NCI-H526 (cell line): ENCODE measurements at regions not wholly inside any gene's neighbourhood (a gene's known extent, or its start where the extent isn't known, plus 50 kb on each side); places are given as distances from the start of the nearest gene placed in this dataset.
"Not testable (repeated sequence)": the region's sequence is repeated elsewhere in the genome, so short reads cannot be mapped to it uniquely, and the experiment has no call there.

Experiments
- DNase-seq, 2 experiments: peaks; one replicate each; lab custom pipeline; 2025; lab: John Stamatoyannopoulos, UW

- no peak for DNase-seq
Measured at GRCh38 chr10:21405981-21406380, 119.5 kb downstream of the SKIDA1 start.

GRCh38 chr10:21403256-21404015 is 122.0 kb downstream of the SKIDA1 start:
- peak; percentile 45 to 76 for DNase-seq

DNA sequence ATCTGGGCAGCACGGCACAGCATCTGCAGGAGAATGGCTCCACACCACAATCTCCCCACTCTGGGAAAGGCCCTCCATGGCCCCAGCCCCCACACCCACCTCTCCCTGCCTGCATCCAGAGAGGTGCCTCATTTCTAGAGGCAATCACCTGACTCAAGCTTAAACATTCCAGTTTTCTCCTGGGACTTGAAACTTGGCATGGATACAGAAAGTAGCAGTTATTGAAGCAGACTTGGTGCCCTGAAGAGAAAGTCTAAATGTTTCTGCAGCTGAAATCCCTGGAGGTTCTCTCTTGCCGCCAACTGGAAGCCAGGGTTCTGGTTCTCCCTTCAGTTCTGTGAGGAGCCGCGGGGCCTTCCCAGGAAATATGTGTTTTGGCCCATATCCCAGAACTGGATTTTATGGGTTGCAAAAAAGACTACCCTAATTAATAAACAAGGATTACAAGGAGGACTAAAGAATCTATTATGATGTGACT is 122.8 kb downstream of the SKIDA1 start:
- peak in 1 of 2 experiments; percentile 22 for DNase-seq

DNA sequence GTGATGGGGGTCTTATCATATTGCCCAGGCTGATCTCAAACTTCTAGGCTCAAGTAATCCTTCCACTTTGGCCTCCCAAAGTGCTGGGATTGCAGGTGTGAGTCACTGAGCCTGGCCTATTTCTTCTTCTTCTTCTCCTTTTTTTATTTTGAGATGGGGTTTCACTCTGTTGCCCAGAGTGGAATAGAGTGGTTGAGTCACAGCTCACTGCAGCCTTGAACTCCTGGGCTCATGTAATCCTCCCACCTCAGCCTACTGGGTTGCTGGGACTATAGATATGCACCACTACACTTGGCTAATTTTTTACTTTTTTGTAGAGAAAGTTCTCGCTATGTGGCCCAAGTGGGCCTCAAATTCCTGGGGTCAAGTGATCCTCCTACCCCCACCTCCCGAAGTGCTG is 124.3 kb downstream of the SKIDA1 start:
- no peak for DNase-seq

DNA sequence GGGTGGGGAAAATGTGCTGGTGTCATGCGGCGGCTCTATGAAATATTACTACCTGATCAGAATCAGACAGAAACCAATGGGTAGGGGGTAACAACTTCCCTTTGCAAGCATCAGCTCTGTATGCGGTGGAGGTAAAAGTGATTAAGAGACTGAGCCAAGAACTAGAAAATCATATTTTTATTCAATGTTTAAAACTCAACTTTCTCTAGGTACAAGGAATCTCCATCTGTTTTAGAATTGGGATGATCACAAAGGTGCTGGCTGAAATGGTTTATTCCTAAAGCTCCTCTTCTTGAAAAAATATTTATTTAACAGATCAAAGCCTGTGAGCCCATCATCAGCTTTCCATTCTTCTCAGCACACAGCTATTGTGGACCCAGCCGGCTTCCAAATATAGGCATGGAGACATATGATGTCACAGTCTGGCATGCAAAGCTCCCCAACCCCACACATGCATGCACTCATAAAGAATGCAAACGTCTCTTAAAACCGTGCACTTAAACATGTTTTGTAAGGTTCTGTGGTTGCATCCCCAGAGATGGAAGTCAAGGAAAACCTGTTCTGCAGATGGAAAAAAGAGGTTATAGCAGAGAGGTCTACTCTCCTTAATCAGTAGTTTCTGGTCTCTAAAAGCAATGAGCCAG is 126.0 kb downstream of the SKIDA1 start:
- DNase-seq, result peak; percentile 67 to 76

GRCh38 chr10:21398563-21399231 is 126.8 kb downstream of the SKIDA1 start:
- peak; percentile 7 to 39 for DNase-seq

GRCh38 chr10:21396889-21397288 is 128.6 kb downstream of the SKIDA1 start:
- no peak for DNase-seq

DNA sequence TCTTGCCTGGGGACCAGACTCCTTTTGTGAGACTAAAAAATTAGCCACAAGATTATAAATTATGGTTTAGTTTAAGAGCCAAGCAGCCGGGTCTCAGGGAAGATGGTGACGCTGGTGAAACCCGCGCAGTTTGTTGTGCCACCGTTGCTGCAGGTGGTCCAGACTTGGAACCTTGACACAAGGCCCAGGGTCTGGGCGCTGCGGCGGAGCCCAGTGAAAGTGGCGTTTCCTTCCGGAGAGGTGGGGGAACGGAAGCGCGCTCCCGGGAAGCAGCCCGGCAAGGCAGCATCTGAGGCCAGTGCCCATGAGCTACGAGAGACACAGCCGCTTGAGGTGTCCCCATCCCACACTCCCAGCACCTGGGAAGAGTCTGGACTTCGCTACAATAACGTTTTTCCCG is 131.6 kb downstream of the SKIDA1 start:
- no peak for DNase-seq

- DNase-seq, result no peak
Measured at GRCh38 chr10:21388589-21388988, 136.9 kb downstream of the SKIDA1 start.

DNA sequence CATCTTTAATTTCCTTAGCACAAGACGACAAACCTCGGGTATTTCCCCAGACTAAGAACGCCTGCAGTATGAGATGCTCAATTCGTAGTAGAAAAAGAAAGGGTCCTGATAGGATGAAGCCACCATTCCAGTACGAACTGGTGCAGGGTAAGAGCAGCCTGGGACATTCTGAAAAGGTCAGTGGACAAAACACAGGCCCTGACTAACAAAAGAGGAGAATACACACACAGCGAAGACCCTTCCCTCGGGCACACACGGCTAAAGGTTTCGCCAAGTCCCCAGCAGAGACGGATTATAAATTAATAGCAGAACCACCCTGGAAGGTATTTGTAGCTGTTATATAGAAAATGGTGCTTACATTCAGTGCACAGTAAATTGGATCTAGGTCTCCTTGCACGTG is 137.6 kb downstream of the SKIDA1 start:
- DNase-seq, result no peak

GRCh38 chr10:21385996-21386585 is 139.4 kb downstream of the SKIDA1 start:
- no peak for DNase-seq

- DNase-seq, result no peak
Measured at GRCh38 chr10:21385536-21385935, 139.9 kb downstream of the SKIDA1 start.

DNA sequence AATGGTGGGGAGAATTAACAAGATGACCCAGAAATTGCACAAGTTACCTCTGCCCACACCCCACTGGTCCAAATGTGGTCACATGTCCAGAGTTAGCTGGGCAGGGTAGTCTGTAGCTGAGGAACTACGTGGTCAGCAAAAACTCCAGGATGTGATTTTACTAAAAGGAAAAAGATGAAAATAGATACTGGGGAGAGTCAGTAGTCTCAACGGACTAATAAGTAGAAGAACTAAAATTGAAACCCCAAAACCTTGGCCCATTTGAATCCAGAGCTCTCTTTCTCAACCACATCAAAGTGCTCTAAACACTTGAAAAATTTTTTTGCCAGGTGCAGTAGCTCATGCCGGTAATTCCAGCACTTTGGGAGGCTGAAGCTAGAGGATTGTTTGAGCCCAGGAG is 146.3 kb downstream of the SKIDA1 start:
- no peak for DNase-seq

- not testable (repeated sequence) for DNase-seq
Measured at GRCh38 chr10:21375274-21375673, 150.2 kb downstream of the SKIDA1 start.

DNA sequence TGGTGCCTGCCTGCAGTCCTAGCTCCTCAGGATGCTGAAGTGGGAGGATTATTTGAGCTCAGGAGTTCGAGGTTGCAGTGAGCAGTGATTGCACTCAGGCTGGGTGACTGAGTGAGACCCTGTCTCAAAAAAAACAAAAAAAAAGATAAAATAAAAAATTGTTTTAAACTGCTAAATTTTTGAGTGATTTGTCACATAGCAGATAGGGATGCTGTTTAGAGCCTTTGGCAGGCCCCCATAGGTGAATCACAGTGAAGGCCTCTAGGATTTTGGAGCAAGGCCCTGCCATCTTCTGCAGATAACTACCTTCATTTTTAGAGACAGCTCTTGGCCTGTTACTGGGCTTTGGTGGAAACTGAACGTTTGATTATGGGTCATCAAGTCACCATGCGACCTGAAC is 151.6 kb downstream of the SKIDA1 start:
- not testable (repeated sequence) for DNase-seq

DNA sequence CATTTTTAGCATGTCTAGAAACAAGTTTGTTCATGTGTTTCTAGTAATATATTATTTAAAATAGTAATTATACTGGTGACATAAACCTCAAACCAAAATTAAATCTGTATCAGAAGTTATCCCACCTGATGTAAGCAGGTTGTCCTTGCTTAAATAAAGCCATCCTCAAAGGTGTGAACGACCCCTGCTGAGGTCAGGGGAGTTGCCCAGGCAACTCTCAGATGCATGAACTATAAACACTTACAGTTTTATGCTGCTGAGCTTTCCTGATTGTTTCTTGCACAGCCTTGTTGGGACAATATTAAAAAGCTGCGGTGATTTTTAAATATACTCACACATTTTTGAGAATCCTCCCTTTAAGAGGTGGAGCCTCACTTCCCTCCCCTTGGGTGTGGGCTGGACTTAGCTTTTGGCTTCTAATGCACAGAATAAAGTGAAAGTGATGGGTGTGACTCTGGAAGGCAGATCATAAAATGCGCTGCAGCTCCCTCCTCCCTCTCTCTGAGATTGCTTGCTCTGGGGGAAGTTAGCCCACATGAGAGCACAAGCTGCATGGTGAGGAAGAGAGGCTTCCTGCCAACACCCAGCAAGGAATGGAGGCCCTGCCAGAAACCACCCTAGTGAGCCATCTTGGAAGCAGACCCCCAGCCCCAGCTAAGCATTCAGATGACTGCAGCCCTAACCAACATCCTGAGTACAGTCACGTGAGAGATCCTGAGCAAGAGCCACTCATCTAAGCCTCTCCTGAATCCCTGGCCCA is 152.7 kb downstream of the SKIDA1 start:
- DNase-seq, result no peak

DNA sequence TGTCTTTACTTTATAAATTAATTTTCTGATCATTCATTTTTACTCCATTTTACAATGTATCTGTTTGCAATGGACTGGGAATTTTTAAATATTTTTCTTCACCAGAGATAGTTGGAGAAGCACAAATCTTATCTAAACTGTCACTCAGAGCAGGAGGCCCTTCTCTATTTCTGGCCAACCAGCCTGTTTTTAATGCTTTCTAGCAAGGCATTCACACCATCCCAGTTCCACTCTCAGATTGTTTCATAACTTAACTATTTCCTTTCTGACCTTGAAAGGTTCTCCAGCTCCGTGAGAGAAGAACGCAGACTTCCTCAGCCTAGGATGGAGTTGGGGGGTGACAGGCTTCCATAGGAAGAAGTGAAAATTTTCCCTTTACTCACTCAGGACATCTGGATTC is 155.8 kb downstream of the SKIDA1 start:
- no peak for DNase-seq

- DNase-seq, result no peak
Measured at GRCh38 chr10:21368728-21369425, 156.6 kb downstream of the SKIDA1 start.

GRCh38 chr10:21368022-21368582 is 157.4 kb downstream of the SKIDA1 start:
- DNase-seq, result no peak

DNA sequence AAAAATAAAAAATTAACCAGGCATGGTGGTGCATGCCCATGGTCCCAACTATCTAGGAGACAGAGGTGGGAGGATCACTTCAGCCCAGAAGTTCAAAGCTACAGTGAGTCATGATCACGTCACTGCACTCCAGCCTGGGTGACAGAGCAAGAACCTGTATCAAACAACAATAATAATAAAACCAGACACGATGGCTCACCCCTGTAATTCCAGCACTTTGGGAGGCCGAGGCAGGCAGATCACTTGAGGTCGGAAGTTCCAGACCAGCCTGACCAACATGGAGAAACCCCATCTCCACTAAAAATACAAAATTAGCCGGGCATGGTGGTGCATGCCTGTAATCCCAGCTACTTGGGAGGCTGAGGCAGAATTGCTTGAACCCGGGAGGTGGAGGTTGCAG is 159.4 kb downstream of the SKIDA1 start:
- DNase-seq, result not testable (repeated sequence)
